ENCODE measurements at regions not wholly inside any gene's neighbourhood (a gene's known extent, or its start where the extent isn't known, plus 50 kb on each side); places are given as distances from the start of the nearest gene placed in this dataset.

DNA sequence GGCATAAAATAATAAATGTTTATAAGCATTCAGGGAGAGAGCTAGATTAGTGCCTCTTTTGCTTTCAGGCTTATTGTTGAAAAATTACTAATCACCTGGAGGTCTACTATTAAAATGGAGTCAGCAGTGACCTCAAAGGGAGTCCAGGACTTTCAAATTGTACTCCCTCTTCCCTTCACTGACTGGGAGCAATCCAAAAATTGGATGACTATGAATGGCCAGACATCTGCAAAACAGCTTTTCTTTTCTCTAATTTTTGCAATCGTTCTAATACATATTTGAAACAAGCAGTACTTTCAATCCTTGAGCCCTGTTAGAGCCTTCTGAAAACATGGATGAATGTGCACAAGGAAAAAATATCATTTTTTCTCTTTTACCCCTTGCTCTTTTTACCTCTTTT is 461.8 kb downstream of the TMEM232 start:
- TF ChIP-seq CTCF (IDR thresholded peaks at IDR 0.05), result no peak
- no peak for TF ChIP-seq POLR2A (IDR thresholded peaks at IDR 0.05)
